Prostate gland (tissue), 2 donors: ENCODE measurements at regions not wholly inside any gene's neighbourhood (a gene's known extent, or its start where the extent isn't known, plus 50 kb on each side); places are given as distances from the start of the nearest gene placed in this dataset.

ENCODE experiments used
- POLR2A ChIP-seq: fragments of 450-650 bp; IDR thresholded peaks from one replicate; pipeline ENCODE4 v1.6.1; 2016; ENCODE audit warnings: antibody characterized with exemption, mild to moderate bottlenecking
- POLR2AphosphoS5 ChIP-seq: sonication (generic); formaldehyde crosslinking; IDR thresholded peaks from one replicate; pipeline ENCODE4 v1.6.1; 2017; ENCODE audit warnings: antibody characterized with exemption
- TF ChIP-seq, protein P1 (sequence below), 4 experiments: fragments of 200-600 bp in 2 of 4; fragments of 450-650 bp in 2 of 4; sonication (generic) in 2 of 4; IDR thresholded peaks; 1 replicate in 3 of 4; 2 replicates in 1 of 4; pipeline ENCODE4 v1.5.1; 2016 to 2019; ENCODE audit warnings: antibody characterized with exemption in 4 of 4, mild to moderate bottlenecking in 2 of 4, moderate library complexity in 2 of 4

DNA sequence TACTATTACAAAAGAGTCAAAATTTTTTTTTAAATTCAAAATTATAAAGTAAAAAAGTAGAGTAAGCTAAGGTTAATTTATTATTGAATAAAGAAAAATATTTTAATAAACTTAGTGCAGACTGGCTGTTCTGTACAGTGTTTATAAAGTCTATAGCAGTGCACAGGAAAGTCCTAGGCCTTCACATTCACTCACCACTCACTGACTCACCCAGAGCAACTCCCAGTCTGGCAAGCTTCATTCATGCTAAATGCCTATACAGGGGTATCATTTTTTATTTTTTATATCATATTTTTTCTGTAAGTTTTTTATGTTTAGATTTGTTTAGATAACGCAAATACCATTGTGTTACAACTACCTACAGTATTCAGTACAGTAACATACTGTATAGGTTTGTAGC is 700.7 kb upstream of the GRAMD2B start:
- TF ChIP-seq, protein P1, sequence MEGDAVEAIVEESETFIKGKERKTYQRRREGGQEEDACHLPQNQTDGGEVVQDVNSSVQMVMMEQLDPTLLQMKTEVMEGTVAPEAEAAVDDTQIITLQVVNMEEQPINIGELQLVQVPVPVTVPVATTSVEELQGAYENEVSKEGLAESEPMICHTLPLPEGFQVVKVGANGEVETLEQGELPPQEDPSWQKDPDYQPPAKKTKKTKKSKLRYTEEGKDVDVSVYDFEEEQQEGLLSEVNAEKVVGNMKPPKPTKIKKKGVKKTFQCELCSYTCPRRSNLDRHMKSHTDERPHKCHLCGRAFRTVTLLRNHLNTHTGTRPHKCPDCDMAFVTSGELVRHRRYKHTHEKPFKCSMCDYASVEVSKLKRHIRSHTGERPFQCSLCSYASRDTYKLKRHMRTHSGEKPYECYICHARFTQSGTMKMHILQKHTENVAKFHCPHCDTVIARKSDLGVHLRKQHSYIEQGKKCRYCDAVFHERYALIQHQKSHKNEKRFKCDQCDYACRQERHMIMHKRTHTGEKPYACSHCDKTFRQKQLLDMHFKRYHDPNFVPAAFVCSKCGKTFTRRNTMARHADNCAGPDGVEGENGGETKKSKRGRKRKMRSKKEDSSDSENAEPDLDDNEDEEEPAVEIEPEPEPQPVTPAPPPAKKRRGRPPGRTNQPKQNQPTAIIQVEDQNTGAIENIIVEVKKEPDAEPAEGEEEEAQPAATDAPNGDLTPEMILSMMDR (IDR thresholded peaks at IDR 0.05): no peak
- TF ChIP-seq POLR2AphosphoS5 (no peak), POLR2A (no peak)
